Suppressor macrophage (primary cell): ENCODE measurements at regions not wholly inside any gene's neighbourhood (a gene's known extent, or its start where the extent isn't known, plus 50 kb on each side); places are given as distances from the start of the nearest gene placed in this dataset.
"Not testable (repeated sequence)": the region's sequence is repeated elsewhere in the genome, so short reads cannot be mapped to it uniquely, and the experiment has no call there.

Source experiments
- DNase-seq, 4 experiments: peaks; one replicate each; pipeline ENCODE4 v3.0.0-alpha.2; 2020 to 2022

GRCh38 chr7:88610942-88611341, 148.6 kb upstream of the ZNF804B start:
- DNase-seq, result no peak

GRCh38 chr7:88600695-88601094, 158.8 kb upstream of the ZNF804B start:
- DNase-seq, result no peak

- no peak for DNase-seq
Observed at GRCh38 chr7:88599528-88599927, 160.0 kb upstream of the ZNF804B start.

GRCh38 chr7:88597941-88598425, 161.5 kb upstream of the ZNF804B start:
- DNase-seq, result no peak

GRCh38 chr7:88590963-88591362, 168.5 kb upstream of the ZNF804B start:
- no peak for DNase-seq

- DNase-seq, result no peak
Observed at GRCh38 chr7:88589927-88590326, 169.6 kb upstream of the ZNF804B start.

- DNase-seq, result no peak
Observed at GRCh38 chr7:88586890-88587289, 172.6 kb upstream of the ZNF804B start.

GRCh38 chr7:88586219-88586618, 173.3 kb upstream of the ZNF804B start:
- peak in 3 of 4 experiments; percentile 8 to 42 (median 12) for DNase-seq

GRCh38 chr7:88576720-88577119, 182.8 kb upstream of the ZNF804B start:
- no peak for DNase-seq

GRCh38 chr7:88566162-88566729, 193.3 kb upstream of the ZNF804B start:
- DNase-seq, result no peak

- DNase-seq, result no peak
Observed at GRCh38 chr7:88565401-88565800, 194.1 kb upstream of the ZNF804B start.

- DNase-seq, result not testable (repeated sequence)
Observed at GRCh38 chr7:88556441-88556840, 203.1 kb upstream of the ZNF804B start.

GRCh38 chr7:88554847-88555246, 204.7 kb upstream of the ZNF804B start:
- DNase-seq, result not testable (repeated sequence)

GRCh38 chr7:88548399-88548798, 211.1 kb upstream of the ZNF804B start:
- no peak for DNase-seq

GRCh38 chr7:88546808-88547207, 212.7 kb upstream of the ZNF804B start:
- peak; percentile 2 to 52 (median 38) for DNase-seq

- no peak for DNase-seq
Observed at GRCh38 chr7:88545663-88546062, 213.8 kb upstream of the ZNF804B start.

GRCh38 chr7:88540012-88540411, 219.5 kb upstream of the ZNF804B start:
- no peak for DNase-seq

GRCh38 chr7:88539518-88539917, 220.0 kb upstream of the ZNF804B start:
- DNase-seq, result no peak

- DNase-seq, result no peak
Observed at GRCh38 chr7:88523645-88524044, 217.0 kb upstream of the STEAP4 start.

- no peak for DNase-seq
Observed at GRCh38 chr7:88522771-88523293, 216.1 kb upstream of the STEAP4 start.

- no peak for DNase-seq
Observed at GRCh38 chr7:88516429-88516828, 209.7 kb upstream of the STEAP4 start.

GRCh38 chr7:88515301-88515700, 208.6 kb upstream of the STEAP4 start:
- no peak for DNase-seq

- DNase-seq, result no peak
Observed at GRCh38 chr7:88509341-88509740, 202.6 kb upstream of the STEAP4 start.

GRCh38 chr7:88500131-88500530, 193.4 kb upstream of the STEAP4 start:
- no peak for DNase-seq
